ENCODE measurements at regions not wholly inside any gene's neighbourhood (a gene's known extent, or its start where the extent isn't known, plus 50 kb on each side); places are given as distances from the start of the nearest gene placed in this dataset.

DNA sequence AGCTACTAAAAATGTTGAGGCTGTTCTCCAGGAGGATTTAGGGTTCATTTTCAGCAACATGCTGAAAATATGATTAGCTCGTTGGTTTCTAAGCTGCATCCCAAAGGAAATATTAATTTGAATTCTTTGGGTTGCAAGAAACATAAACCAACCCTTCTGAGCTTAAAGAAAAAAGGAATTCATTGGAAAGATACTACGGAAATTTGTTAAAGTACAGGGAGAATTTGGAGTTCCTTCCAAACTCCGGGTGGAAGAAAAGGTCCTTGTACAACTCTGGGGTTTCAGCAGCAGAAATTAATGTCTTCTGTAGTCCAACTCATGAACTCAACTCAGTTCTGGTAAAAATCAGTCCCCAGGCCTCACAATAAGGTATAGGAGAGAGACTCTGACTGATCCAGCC lies 712.9 kb downstream of the UTRN start:
- CTCF ChIA-PET: interaction anchor here (0.5 kb wide), 1 partner anchor 63 kb away, joined by 4 read pairs; no protein-coding TSS in a partner anchor
- H3K36me3 Mint-ChIP-seq (ENCODE audit: insufficient read depth, unreplicated experiment): no peaks in the 10 kb centered on the region
- H3K27ac Mint-ChIP-seq (ENCODE audit: unreplicated experiment): no peak overlapping the region
- no peak overlapping the region for H3K4me3 Mint-ChIP-seq (ENCODE audit: low read depth, unreplicated experiment)
- H3K9me3 Mint-ChIP-seq (ENCODE audit: low read depth, unreplicated experiment): no peaks in the 10 kb centered on the region
- no peak for TF ChIP-seq CTCF (IDR thresholded peaks at IDR 0.05; ENCODE audit: unreplicated experiment)
- intact Hi-C loops (cut with micrococcal nuclease; ENCODE audit: unreplicated experiment): no loop called here
- DNase-seq: no peak
- H3K4me1 Mint-ChIP-seq (ENCODE audit: low read depth, unreplicated experiment): no peaks in the 10 kb centered on the region
- H3K27me3 Mint-ChIP-seq (ENCODE audit: unreplicated experiment): no peaks in the 10 kb centered on the region
- BruUV-seq (replicated peaks): no TSS peak

DNA sequence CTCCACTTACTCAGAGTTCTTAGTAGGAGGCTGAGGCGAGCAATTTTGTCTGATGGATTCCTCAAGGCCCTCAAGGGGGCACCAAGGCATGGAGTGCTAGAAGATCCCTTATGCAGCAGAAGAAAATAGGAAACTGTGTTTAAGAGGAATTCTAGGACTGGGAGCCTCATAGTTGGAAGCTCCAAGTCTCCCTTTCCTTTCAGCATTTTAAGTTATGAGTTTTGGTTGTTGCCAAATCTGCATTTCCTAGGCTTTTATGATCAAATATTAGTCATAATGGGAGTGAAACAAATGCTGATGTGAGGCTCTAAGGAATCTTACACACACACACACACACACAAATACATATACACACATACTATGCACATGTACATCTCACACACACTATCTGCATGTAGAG lies 714.0 kb downstream of the UTRN start:
- Mint-ChIP-seq H3K27ac (ENCODE audit: unreplicated experiment) (no peak overlapping the region), H3K27me3 (ENCODE audit: unreplicated experiment) (no peaks in the 10 kb centered on the region), H3K9me3 (ENCODE audit: low read depth, unreplicated experiment) (no peaks in the 10 kb centered on the region), H3K4me3 (ENCODE audit: low read depth, unreplicated experiment) (no peak overlapping the region), H3K36me3 (ENCODE audit: insufficient read depth, unreplicated experiment) (no peaks in the 10 kb centered on the region), H3K4me1 (ENCODE audit: low read depth, unreplicated experiment) (no peaks in the 10 kb centered on the region)
- no peak for TF ChIP-seq CTCF (IDR thresholded peaks at IDR 0.05; ENCODE audit: unreplicated experiment)
- CTCF ChIA-PET: no interaction called here
- intact Hi-C loops (cut with micrococcal nuclease; ENCODE audit: unreplicated experiment): no loop called here
- BruUV-seq (replicated peaks): no TSS peak
- DNase-seq: no peak

DNA sequence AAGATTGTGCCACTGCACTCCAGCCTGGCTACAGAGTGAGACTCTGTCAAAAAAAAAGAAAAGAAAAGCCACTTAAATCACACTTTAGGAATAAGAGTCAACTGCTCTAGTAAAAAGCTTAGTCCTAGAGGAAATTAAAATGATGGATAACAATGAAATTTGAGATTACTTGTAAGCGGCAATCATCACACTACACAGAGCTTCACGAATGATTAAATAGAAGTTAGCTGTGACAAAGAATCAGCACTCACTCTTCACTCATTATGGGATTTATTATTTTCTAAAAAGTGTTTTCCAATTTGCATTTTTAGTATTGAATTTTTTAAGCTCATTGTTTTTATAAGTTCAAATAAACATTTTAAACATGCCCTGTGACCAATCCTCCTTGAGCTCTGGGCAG lies 718.0 kb downstream of the UTRN start:
- Mint-ChIP-seq H3K27me3 (ENCODE audit: unreplicated experiment) (no peaks in the 10 kb centered on the region), H3K27ac (ENCODE audit: unreplicated experiment) (no peak overlapping the region), H3K9me3 (ENCODE audit: low read depth, unreplicated experiment) (no peaks in the 10 kb centered on the region), H3K4me1 (ENCODE audit: low read depth, unreplicated experiment) (no peaks in the 10 kb centered on the region), H3K36me3 (ENCODE audit: insufficient read depth, unreplicated experiment) (no peaks in the 10 kb centered on the region), H3K4me3 (ENCODE audit: low read depth, unreplicated experiment) (no peak overlapping the region)
- no peak for DNase-seq
- BruUV-seq (replicated peaks): no TSS peak
- TF ChIP-seq CTCF (IDR thresholded peaks at IDR 0.05; ENCODE audit: unreplicated experiment): no peak
- intact Hi-C loops (cut with micrococcal nuclease; ENCODE audit: unreplicated experiment): no loop called here
- CTCF ChIA-PET: no interaction called here

- Mint-ChIP-seq H3K4me1 (ENCODE audit: low read depth, unreplicated experiment) (no peaks in the 10 kb centered on the region), H3K27ac (ENCODE audit: unreplicated experiment) (no peak overlapping the region), H3K9me3 (ENCODE audit: low read depth, unreplicated experiment) (no peaks in the 10 kb centered on the region), H3K27me3 (ENCODE audit: unreplicated experiment) (no peaks in the 10 kb centered on the region), H3K36me3 (ENCODE audit: insufficient read depth, unreplicated experiment) (no peaks in the 10 kb centered on the region), H3K4me3 (ENCODE audit: low read depth, unreplicated experiment) (no peak overlapping the region)
- no TSS peak for BruUV-seq (replicated peaks)
- intact Hi-C loops (cut with micrococcal nuclease; ENCODE audit: unreplicated experiment): no loop called here
- CTCF ChIA-PET: no interaction called here
- TF ChIP-seq CTCF (IDR thresholded peaks at IDR 0.05; ENCODE audit: unreplicated experiment): no peak
- DNase-seq: no peak
Measured at GRCh38 chr6:145006914-145007313, 721.8 kb downstream of the UTRN start.

DNA sequence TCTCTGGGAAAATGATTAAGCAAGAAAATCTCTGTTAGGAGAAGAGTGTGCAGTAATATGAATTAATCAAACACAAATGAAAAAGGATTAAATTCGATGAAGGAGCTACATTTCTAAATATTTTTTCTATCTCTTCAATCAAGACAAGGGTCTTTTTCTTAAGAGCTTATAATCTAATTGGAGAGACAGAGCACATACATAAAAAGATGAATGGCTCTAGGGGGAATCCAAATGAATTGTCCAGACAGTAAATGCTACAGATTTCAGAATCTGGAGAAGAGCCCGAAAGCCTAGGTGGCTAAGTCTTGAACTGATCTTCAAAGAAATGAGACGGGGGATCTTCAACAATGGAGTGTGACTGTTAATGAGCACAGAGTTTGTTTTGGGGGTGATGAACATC lies 723.6 kb downstream of the UTRN start:
- Mint-ChIP-seq H3K36me3 (ENCODE audit: insufficient read depth, unreplicated experiment) (no peaks in the 10 kb centered on the region), H3K4me1 (ENCODE audit: low read depth, unreplicated experiment) (no peaks in the 10 kb centered on the region), H3K27ac (ENCODE audit: unreplicated experiment) (no peak overlapping the region), H3K27me3 (ENCODE audit: unreplicated experiment) (no peaks in the 10 kb centered on the region), H3K4me3 (ENCODE audit: low read depth, unreplicated experiment) (no peak overlapping the region), H3K9me3 (ENCODE audit: low read depth, unreplicated experiment) (no peaks in the 10 kb centered on the region)
- no TSS peak for BruUV-seq (replicated peaks)
- intact Hi-C loops (cut with micrococcal nuclease; ENCODE audit: unreplicated experiment): no loop called here
- no peak for DNase-seq
- no peak for TF ChIP-seq CTCF (IDR thresholded peaks at IDR 0.05; ENCODE audit: unreplicated experiment)
- CTCF ChIA-PET: no interaction called here
